Activated CD4-positive, alpha-beta memory T cell treated with anti-CD3 and anti-CD28 coated beads, Interleukin-2, amount 10 ng/mL, durations not matched to agents 7 days and 5 days (primary cell): ENCODE measurements at regions not wholly inside any gene's neighbourhood (a gene's known extent, or its start where the extent isn't known, plus 50 kb on each side); places are given as distances from the start of the nearest gene placed in this dataset.
"Not testable (repeated sequence)": the region's sequence is repeated elsewhere in the genome, so short reads cannot be mapped to it uniquely, and the experiment has no call there.

ENCODE experiments used
- CTCF ChIA-PET: fragments of 350-600 bp; sonication (Branson Sonifier 250); formaldehyde crosslinking; loops from one replicate; lab custom pipeline; 2021; ENCODE audit warnings: antibody characterized with exemption, inconsistent platforms; lab: Charles Lee
- POLR2A ChIA-PET: fragments of 350-600 bp; sonication (Branson Sonifier 250); formaldehyde crosslinking; loops from one replicate; lab custom pipeline; 2021; ENCODE audit warnings: antibody characterized with exemption; lab: Charles Lee
- DNase-seq: peaks from one replicate; pipeline ENCODE4 v3.0.0-alpha.2; 2020
- H3K27ac Mint-ChIP-seq: one replicate; pipeline ENCODE4 v1.8.0; 2021; ENCODE audit warnings: mild to moderate bottlenecking, mixed read lengths
- H3K27me3 Mint-ChIP-seq: one replicate; pipeline ENCODE4 v1.8.0; 2021; ENCODE audit warnings: mixed read lengths
- H3K36me3 Mint-ChIP-seq: one replicate; pipeline ENCODE4 v1.8.0; 2021; ENCODE audit warnings: low read depth, mixed read lengths
- H3K4me1 Mint-ChIP-seq: one replicate; pipeline ENCODE4 v1.8.0; 2021; ENCODE audit warnings: mixed read lengths
- H3K4me3 Mint-ChIP-seq: one replicate; pipeline ENCODE4 v1.8.0; 2021; ENCODE audit warnings: mild to moderate bottlenecking, mixed read lengths
- H3K9me3 Mint-ChIP-seq: one replicate; pipeline ENCODE4 v1.8.0; 2021; ENCODE audit warnings: mixed read lengths

DNA sequence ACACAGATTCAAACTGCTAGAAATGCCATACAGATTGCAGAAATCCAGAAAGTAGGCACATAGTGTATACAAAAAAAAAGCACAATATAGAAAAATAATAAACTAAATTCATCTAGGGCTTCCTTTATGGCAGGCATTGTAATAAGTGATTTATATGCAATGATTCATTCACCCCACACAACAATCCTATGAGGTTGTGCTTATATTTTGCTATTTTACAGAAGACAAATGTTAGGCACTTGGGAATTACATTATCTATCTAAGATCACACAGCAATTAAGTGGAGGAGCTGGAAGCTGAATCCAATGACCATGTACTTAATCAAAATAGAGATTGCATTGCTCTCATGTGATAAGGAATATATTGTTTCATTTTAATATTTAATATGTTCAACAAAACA lies 225.7 kb upstream of the KCNK2 start:
- H3K4me1 Mint-ChIP-seq, result no peaks in the 10 kb centered on the region
- POLR2A ChIA-PET, result no interaction called here
- no peaks in the 10 kb centered on the region for H3K9me3 Mint-ChIP-seq

GRCh38 chr1:214857716-214858115 lies 224.8 kb upstream of the KCNK2 start:
- H3K9me3 Mint-ChIP-seq, result no peaks in the 10 kb centered on the region
- H3K4me3 Mint-ChIP-seq, result no peak overlapping the region
- no peaks in the 10 kb centered on the region for H3K27me3 Mint-ChIP-seq
- POLR2A ChIA-PET, result no interaction called here
- DNase-seq, result no peak
- CTCF ChIA-PET, result no interaction called here
- no peaks in the 10 kb centered on the region for H3K4me1 Mint-ChIP-seq
- no peaks in the 10 kb centered on the region for H3K36me3 Mint-ChIP-seq
- no peak overlapping the region for H3K27ac Mint-ChIP-seq

More for the DNA sequence above, 225.7 kb upstream of the KCNK2 start:
- CTCF ChIA-PET, result no interaction called here
- no peaks in the 10 kb centered on the region for H3K36me3 Mint-ChIP-seq
- no peak for DNase-seq
- no peak overlapping the region for H3K4me3 Mint-ChIP-seq
- no peaks in the 10 kb centered on the region for H3K27me3 Mint-ChIP-seq
- H3K27ac Mint-ChIP-seq, result no peak overlapping the region

GRCh38 chr1:214859647-214860046 lies 222.9 kb upstream of the KCNK2 start:
- Mint-ChIP-seq H3K4me3 (no peak overlapping the region), H3K27ac (no peak overlapping the region), H3K4me1 (no peaks in the 10 kb centered on the region), H3K9me3 (no peaks in the 10 kb centered on the region), H3K27me3 (no peaks in the 10 kb centered on the region), H3K36me3 (no peaks in the 10 kb centered on the region)
- DNase-seq, result no peak
- POLR2A ChIA-PET, result no interaction called here
- CTCF ChIA-PET, result no interaction called here

- Mint-ChIP-seq H3K27ac (no peak overlapping the region), H3K4me3 (no peak overlapping the region), H3K36me3 (no peaks in the 10 kb centered on the region), H3K9me3 (no peaks in the 10 kb centered on the region), H3K27me3 (no peaks in the 10 kb centered on the region), H3K4me1 (no peaks in the 10 kb centered on the region)
- ChIA-PET POLR2A (no interaction called here), CTCF (no interaction called here)
- no peak for DNase-seq
These were observed 220.9 kb upstream of the KCNK2 start for GRCh38 chr1:214861615-214862014.

DNA sequence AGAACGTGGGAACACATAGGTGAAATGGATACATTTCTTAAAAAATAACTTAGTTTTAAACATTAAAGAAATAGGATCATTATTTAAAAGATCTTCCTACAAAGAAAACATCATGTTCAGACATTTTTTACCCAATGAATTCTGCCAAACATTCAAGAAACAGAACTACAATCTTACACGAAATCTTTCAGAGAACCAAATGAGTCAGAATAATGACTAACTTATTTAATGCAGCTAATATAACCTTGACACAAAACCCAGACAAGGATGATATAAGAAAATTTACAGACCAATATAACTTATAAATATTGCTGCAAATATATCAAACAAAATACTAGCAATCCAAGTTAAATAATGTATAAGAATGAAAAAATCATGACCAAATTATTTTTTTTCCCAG lies 220.1 kb upstream of the KCNK2 start:
- Mint-ChIP-seq H3K27ac (no peak overlapping the region), H3K4me3 (no peak overlapping the region)
- POLR2A ChIA-PET, result no interaction called here

DNA sequence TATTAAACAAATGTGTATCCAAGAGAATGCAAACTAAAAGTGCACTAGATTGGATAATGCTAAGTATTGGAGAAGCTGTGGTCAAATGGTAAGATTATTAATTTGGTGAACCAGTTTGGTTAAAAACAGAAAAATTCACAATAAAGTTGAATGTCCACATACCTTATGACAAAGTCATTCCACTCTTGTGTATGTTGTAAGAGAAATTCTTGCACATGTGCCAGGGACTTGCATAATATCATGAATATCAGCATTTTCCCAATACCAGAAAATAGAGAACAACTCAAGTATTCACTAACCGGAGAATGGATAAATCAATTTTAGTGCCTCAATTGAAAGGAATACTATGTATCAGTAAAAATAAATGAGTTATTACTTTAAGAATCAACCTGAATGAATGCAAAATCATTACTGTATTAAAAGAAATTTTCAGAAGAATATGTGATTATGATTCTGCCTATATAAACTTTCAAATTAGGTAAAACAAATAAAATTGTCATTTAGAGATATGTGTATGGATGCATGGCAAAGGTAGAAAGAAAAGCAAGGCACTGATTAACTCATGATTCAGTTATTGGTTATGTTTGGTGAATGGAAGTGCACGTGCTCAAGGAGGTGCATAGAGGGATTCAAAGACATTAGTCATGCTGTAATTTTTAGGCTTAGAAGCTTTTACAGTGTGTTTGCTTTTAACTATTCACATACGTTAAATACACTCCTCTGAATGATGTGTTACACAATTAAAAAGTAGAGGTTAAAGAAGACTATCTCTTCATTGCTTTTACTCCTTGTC lies 217.4 kb upstream of the KCNK2 start:
- no peaks in the 10 kb centered on the region for H3K36me3 Mint-ChIP-seq
- no peaks in the 10 kb centered on the region for H3K27me3 Mint-ChIP-seq
- DNase-seq, result no peak
- CTCF ChIA-PET, result no interaction called here
- H3K9me3 Mint-ChIP-seq, result no peaks in the 10 kb centered on the region
- H3K4me1 Mint-ChIP-seq, result no peaks in the 10 kb centered on the region
- POLR2A ChIA-PET, result no interaction called here
- H3K4me3 Mint-ChIP-seq, result no peak overlapping the region
- H3K27ac Mint-ChIP-seq, result no peak overlapping the region

More for the DNA sequence above, 220.1 kb upstream of the KCNK2 start:
- Mint-ChIP-seq H3K27me3 (no peaks in the 10 kb centered on the region), H3K36me3 (no peaks in the 10 kb centered on the region), H3K9me3 (no peaks in the 10 kb centered on the region), H3K4me1 (no peaks in the 10 kb centered on the region)
- CTCF ChIA-PET, result no interaction called here
- DNase-seq, result no peak

GRCh38 chr1:214870426-214870825 lies 212.1 kb upstream of the KCNK2 start:
- CTCF ChIA-PET, H3K4me3 Mint-ChIP-seq, H3K4me1 Mint-ChIP-seq, H3K36me3 Mint-ChIP-seq, H3K27ac Mint-ChIP-seq, H3K27me3 Mint-ChIP-seq, POLR2A ChIA-PET, H3K9me3 Mint-ChIP-seq, DNase-seq: not testable (repeated sequence)

DNA sequence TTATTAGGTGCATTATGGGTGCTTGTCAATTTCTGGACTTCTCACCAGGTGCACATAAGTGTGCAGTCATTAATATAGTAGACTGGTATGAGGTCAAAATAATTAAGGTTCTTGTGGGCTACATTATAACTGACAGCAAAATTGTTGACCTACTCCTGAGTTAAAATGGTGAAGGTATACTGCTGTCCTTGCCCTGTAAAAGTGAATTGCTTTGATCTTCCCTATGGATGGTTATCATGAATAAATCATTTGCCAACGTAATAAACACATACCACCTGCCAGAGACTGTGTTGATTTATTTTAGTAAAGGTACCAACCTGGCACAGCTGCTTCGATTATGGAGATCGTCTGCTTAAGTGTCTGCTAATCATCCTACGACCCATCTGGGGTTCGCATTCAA lies 201.6 kb upstream of the KCNK2 start:
- ChIA-PET POLR2A (no interaction called here), CTCF (no interaction called here)
- DNase-seq, result no peak
- Mint-ChIP-seq H3K27ac (no peak overlapping the region), H3K36me3 (no peaks in the 10 kb centered on the region), H3K4me1 (no peaks in the 10 kb centered on the region), H3K27me3 (no peaks in the 10 kb centered on the region), H3K4me3 (no peak overlapping the region), H3K9me3 (no peaks in the 10 kb centered on the region)

DNA sequence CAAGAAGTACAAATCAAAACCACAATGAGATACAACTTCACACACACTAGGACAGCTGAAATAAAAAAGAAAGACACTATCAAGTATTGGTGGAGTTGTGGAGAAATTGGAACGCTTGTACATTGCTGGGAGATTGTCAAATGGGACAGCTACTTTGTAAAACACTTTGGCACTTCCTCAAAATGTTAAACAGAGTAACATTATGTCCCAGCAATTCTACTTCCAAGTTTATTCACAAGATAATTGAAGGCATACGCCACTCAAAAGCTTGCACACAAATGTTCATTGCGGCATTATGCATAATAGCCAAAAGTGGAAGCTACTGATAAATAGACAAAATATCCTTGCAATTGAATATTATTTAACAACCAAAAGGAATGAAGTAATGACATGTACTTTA lies 199.9 kb upstream of the KCNK2 start:
- no peaks in the 10 kb centered on the region for H3K9me3 Mint-ChIP-seq
- H3K27me3 Mint-ChIP-seq, result no peaks in the 10 kb centered on the region
- no peak overlapping the region for H3K4me3 Mint-ChIP-seq
- ChIA-PET POLR2A (no interaction called here), CTCF (no interaction called here)
- no peaks in the 10 kb centered on the region for H3K36me3 Mint-ChIP-seq
- H3K27ac Mint-ChIP-seq, result no peak overlapping the region
- no peaks in the 10 kb centered on the region for H3K4me1 Mint-ChIP-seq
- no peak for DNase-seq

DNA sequence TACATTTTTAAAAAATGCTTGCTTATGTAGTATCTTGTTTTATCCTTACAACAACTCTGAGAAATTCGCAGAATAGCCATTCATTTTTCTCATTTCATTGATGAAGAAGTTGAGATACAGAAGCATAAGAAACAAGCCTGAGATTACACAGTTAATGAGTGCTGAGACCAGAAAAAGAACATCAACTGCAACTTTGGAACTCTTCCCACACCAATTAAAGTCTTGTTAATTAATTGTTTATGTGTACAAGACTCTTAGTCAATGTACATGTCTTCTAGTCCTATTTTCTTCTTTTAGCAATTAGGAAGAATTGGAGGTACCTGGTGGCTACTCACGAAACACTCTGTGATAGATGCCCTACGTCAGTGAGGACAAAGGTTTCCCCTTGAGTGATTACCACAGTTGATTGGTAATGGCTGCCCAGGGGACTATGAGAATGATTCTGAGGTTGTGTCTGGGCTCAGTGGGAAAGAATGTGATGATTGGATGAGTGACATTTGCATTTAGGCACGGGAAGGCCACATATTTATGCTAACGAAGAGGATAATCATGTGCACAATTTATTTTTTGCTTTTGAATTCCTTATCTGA lies 187.4 kb upstream of the KCNK2 start:
- no peaks in the 10 kb centered on the region for H3K36me3 Mint-ChIP-seq
- no peaks in the 10 kb centered on the region for H3K9me3 Mint-ChIP-seq
- no peak overlapping the region for H3K4me3 Mint-ChIP-seq
- POLR2A ChIA-PET, result no interaction called here
- DNase-seq, result no peak
- no peaks in the 10 kb centered on the region for H3K4me1 Mint-ChIP-seq
- no peak overlapping the region for H3K27ac Mint-ChIP-seq
- no peaks in the 10 kb centered on the region for H3K27me3 Mint-ChIP-seq
- CTCF ChIA-PET, result no interaction called here

GRCh38 chr1:214896921-214897320 lies 185.6 kb upstream of the KCNK2 start:
- CTCF ChIA-PET, result no interaction called here
- no peak overlapping the region for H3K4me3 Mint-ChIP-seq
- H3K4me1 Mint-ChIP-seq, result no peaks in the 10 kb centered on the region
- POLR2A ChIA-PET, result no interaction called here
- H3K27ac Mint-ChIP-seq, result no peak overlapping the region
- H3K9me3 Mint-ChIP-seq, result no peaks in the 10 kb centered on the region
- no peaks in the 10 kb centered on the region for H3K27me3 Mint-ChIP-seq
- DNase-seq, result no peak
- H3K36me3 Mint-ChIP-seq, result no peaks in the 10 kb centered on the region

- Mint-ChIP-seq H3K9me3 (no peaks in the 10 kb centered on the region), H3K27me3 (no peaks in the 10 kb centered on the region), H3K4me1 (no peaks in the 10 kb centered on the region), H3K27ac (no peak overlapping the region), H3K4me3 (no peak overlapping the region), H3K36me3 (no peaks in the 10 kb centered on the region)
- CTCF ChIA-PET, result no interaction called here
- no peak for DNase-seq
- POLR2A ChIA-PET, result no interaction called here
These were observed 185.0 kb upstream of the KCNK2 start for GRCh38 chr1:214897581-214897980.

DNA sequence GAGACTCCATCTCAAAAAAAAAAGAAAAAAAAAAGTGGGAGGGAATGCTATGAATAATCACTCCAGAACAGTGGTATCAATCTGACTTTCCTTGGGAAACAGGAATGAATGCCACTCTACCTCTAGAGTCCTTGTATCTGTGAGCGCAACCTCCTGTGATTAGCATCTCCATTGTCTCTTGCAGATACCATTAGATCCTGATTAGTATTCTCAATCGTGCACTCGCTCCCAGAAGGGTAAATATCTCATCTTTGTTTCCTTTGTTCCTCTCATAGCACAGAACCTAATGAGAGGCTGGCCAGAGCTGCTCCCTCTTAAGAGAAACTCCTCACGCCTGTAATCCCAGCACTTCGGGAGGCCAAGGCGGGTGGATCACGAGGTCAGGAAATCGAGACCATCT lies 184.4 kb upstream of the KCNK2 start:
- CTCF ChIA-PET, result no interaction called here
- POLR2A ChIA-PET, result no interaction called here

DNA sequence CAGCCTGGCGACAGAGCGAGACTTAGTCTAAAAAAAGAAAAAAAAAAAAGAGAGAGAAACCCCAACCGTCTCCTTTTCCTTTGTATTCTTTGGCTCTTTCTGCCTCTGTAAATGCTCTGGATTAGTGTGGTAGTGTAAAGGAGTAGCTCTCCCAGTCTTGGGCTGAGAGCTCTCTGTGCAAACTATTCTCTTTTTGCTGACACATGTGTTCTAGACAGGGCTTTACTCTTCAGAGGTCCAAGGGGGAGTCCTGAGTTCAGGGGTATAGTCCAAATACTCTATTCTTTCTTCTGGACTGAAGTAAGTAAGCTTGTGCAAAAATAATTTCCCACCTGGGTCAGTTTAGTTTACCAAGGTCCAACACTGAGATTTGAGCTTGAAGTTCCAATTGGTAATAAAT lies 183.8 kb upstream of the KCNK2 start:
- H3K27me3 Mint-ChIP-seq, result no peaks in the 10 kb centered on the region
- DNase-seq, result no peak
- no peak overlapping the region for H3K27ac Mint-ChIP-seq
- H3K9me3 Mint-ChIP-seq, result no peaks in the 10 kb centered on the region
- CTCF ChIA-PET, result no interaction called here
- POLR2A ChIA-PET, result no interaction called here
- no peaks in the 10 kb centered on the region for H3K36me3 Mint-ChIP-seq
- no peaks in the 10 kb centered on the region for H3K4me1 Mint-ChIP-seq
- H3K4me3 Mint-ChIP-seq, result no peak overlapping the region

More for the DNA sequence above, 184.4 kb upstream of the KCNK2 start:
- no peak for DNase-seq
- Mint-ChIP-seq H3K4me1 (no peaks in the 10 kb centered on the region), H3K27ac (no peak overlapping the region), H3K27me3 (no peaks in the 10 kb centered on the region), H3K9me3 (no peaks in the 10 kb centered on the region), H3K36me3 (no peaks in the 10 kb centered on the region), H3K4me3 (no peak overlapping the region)
